ENCODE measurements at regions not wholly inside any gene's neighbourhood (a gene's known extent, or its start where the extent isn't known, plus 50 kb on each side); places are given as distances from the start of the nearest gene placed in this dataset.

- TF ChIP-seq, protein P1, sequence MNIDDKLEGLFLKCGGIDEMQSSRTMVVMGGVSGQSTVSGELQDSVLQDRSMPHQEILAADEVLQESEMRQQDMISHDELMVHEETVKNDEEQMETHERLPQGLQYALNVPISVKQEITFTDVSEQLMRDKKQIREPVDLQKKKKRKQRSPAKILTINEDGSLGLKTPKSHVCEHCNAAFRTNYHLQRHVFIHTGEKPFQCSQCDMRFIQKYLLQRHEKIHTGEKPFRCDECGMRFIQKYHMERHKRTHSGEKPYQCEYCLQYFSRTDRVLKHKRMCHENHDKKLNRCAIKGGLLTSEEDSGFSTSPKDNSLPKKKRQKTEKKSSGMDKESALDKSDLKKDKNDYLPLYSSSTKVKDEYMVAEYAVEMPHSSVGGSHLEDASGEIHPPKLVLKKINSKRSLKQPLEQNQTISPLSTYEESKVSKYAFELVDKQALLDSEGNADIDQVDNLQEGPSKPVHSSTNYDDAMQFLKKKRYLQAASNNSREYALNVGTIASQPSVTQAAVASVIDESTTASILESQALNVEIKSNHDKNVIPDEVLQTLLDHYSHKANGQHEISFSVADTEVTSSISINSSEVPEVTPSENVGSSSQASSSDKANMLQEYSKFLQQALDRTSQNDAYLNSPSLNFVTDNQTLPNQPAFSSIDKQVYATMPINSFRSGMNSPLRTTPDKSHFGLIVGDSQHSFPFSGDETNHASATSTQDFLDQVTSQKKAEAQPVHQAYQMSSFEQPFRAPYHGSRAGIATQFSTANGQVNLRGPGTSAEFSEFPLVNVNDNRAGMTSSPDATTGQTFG (tag by site-specific recombination; IDR thresholded peaks at IDR 0.05; ENCODE audit: borderline replicate concordance): no peak
- TF ChIP-seq ZNF660 (tag by site-specific recombination; IDR thresholded peaks at IDR 0.05): no peak
- no peak for TF ChIP-seq ZBTB1 (tag by site-specific recombination; IDR thresholded peaks at IDR 0.05)
- no peak for TF ChIP-seq ZNF138 (tag by site-specific recombination; IDR thresholded peaks at IDR 0.05; ENCODE audit: borderline replicate concordance)
- TF ChIP-seq ZNF600 (tag by site-specific recombination; IDR thresholded peaks at IDR 0.05): no peak
- TF ChIP-seq ZNF837 (tag by site-specific recombination; IDR thresholded peaks at IDR 0.05): no peak
Observed at GRCh38 chr15:97748576-97748975, 211.9 kb upstream of the ARRDC4 start (continued).

DNA sequence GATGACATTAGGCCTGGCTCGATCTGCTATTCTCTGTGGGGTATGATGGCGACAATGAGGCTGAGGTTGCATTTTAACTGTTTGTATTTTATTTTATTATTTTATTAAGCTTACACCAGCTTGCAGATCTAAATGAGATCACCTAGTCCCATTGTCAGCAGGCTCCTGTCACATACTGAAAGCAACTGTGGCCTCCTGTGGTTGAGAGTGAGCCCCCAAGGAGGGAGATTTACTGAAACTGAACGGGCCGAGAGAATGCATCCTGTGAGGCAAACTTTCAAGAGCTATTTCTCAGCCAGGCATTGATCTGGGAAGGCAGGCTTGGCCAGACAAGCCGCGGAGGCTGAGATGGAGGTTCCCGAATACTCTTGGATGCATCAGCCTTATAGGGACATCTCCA, 210.4 kb upstream of the ARRDC4 start:
- H3K4me1 ChIP-seq (ENCODE audit: control insufficient read depth, insufficient read depth, low read length): no peaks in the 10 kb centered on the region
- H3K36me3 ChIP-seq (ENCODE audit: control insufficient read depth in 2 of 2, insufficient read depth in 1 of 2, low read length in 2 of 2): no peaks in the 10 kb centered on the region
- H3K4me3 ChIP-seq (ENCODE audit: low read depth, low read length): no peak overlapping the region
- H3K27ac ChIP-seq (ENCODE audit: extremely low read depth, low read depth, low read length): no peak overlapping the region
- no peaks in the 10 kb centered on the region for H3K9me3 ChIP-seq (ENCODE audit: control insufficient read depth, insufficient read depth, low read depth, low read length)
- POLR2A ChIA-PET: no interaction called here
- CTCF ChIA-PET: interaction anchor here (0.6 to 0.7 kb wide), 3 partner anchors 195 to 1422 kb away, joined by 3 to 10 read pairs (median 4); no protein-coding TSS in a partner anchor
- TF ChIP-seq, protein P2, sequence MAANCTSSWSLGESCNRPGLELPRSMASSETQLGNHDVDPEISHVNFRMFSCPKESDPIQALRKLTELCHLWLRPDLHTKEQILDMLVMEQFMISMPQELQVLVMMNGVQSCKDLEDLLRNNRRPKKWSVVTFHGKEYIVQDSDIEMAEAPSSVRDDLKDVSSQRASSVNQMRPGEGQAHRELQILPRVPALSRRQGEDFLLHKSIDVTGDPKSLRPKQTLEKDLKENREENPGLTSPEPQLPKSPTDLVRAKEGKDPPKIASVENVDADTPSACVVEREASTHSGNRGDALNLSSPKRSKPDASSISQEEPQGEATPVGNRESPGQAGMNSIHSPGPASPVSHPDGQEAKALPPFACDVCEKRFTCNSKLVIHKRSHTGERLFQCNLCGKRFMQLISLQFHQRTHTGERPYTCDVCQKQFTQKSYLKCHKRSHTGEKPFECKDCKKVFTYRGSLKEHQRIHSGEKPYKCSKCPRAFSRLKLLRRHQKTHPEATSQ (tag by site-specific recombination; IDR thresholded peaks at IDR 0.05): no peak
- TF ChIP-seq ZNF426 (tag by site-specific recombination; IDR thresholded peaks at IDR 0.05) (no peak), ZNF561 (tag by site-specific recombination; IDR thresholded peaks at IDR 0.05; ENCODE audit: borderline replicate concordance) (no peak), ZNF776 (tag by site-specific recombination; IDR thresholded peaks at IDR 0.05; ENCODE audit: borderline replicate concordance) (no peak), ZNF654 (tag by site-specific recombination; IDR thresholded peaks at IDR 0.05; ENCODE audit: low read depth) (no peak), ZNF449 (tag by site-specific recombination; IDR thresholded peaks at IDR 0.05) (no peak), ZNF280C (tag by site-specific recombination; IDR thresholded peaks at IDR 0.05) (no peak), SETDB1 (IDR thresholded peaks at IDR 0.05; ENCODE audit: insufficient read length, low read length) (no peak), ZBTB49 (tag by site-specific recombination; IDR thresholded peaks at IDR 0.05; ENCODE audit: low read depth) (no peak), GLI4 (tag by site-specific recombination; IDR thresholded peaks at IDR 0.05) (no peak), GLI2 (tag by site-specific recombination; IDR thresholded peaks at IDR 0.05; ENCODE audit: borderline replicate concordance, low read depth) (no peak), ZBTB7A (tag by site-specific recombination; IDR thresholded peaks at IDR 0.05; ENCODE audit: low read depth) (no peak), ZNF514 (tag by site-specific recombination; IDR thresholded peaks at IDR 0.05) (no peak), ZNF280D (tag by site-specific recombination; IDR thresholded peaks at IDR 0.05) (no peak), ZNF843 (tag by site-specific recombination; IDR thresholded peaks at IDR 0.05) (no peak)
- TF ChIP-seq, protein P3, sequence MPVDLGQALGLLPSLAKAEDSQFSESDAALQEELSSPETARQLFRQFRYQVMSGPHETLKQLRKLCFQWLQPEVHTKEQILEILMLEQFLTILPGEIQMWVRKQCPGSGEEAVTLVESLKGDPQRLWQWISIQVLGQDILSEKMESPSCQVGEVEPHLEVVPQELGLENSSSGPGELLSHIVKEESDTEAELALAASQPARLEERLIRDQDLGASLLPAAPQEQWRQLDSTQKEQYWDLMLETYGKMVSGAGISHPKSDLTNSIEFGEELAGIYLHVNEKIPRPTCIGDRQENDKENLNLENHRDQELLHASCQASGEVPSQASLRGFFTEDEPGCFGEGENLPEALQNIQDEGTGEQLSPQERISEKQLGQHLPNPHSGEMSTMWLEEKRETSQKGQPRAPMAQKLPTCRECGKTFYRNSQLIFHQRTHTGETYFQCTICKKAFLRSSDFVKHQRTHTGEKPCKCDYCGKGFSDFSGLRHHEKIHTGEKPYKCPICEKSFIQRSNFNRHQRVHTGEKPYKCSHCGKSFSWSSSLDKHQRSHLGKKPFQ (tag by site-specific recombination; IDR thresholded peaks at IDR 0.05): no peak

Measured in HEK293 (cell line).